ENCODE measurements at regions not wholly inside any gene's neighbourhood (a gene's known extent, or its start where the extent isn't known, plus 50 kb on each side); places are given as distances from the start of the nearest gene placed in this dataset.

DNA sequence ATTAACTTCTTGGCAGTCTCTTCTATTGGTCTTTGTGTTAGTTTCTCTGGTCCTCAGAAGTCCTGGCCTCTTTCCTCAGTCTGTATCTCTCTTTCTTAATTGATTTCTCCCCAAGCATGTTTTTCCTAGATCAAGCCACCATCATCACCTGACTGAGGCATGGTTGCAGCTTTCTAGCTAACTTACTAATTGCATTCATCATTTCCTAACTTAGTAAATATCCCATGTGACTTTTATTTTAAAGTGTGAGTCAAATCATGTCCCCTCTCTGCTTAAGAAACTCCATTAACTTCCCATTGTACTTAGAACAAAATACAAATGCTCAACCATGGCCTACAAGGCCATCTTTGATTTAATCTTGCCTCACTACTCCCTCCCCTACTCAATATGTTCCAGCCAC is 135.4 kb upstream of the FRMD4B start:
- TF ChIP-seq, protein P1, sequence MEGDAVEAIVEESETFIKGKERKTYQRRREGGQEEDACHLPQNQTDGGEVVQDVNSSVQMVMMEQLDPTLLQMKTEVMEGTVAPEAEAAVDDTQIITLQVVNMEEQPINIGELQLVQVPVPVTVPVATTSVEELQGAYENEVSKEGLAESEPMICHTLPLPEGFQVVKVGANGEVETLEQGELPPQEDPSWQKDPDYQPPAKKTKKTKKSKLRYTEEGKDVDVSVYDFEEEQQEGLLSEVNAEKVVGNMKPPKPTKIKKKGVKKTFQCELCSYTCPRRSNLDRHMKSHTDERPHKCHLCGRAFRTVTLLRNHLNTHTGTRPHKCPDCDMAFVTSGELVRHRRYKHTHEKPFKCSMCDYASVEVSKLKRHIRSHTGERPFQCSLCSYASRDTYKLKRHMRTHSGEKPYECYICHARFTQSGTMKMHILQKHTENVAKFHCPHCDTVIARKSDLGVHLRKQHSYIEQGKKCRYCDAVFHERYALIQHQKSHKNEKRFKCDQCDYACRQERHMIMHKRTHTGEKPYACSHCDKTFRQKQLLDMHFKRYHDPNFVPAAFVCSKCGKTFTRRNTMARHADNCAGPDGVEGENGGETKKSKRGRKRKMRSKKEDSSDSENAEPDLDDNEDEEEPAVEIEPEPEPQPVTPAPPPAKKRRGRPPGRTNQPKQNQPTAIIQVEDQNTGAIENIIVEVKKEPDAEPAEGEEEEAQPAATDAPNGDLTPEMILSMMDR (IDR thresholded peaks at IDR 0.05) = no peak
- TF ChIP-seq ZFX (IDR thresholded peaks at IDR 0.05; ENCODE audit: borderline replicate concordance) = no peak

Measured in 22Rv1 (cell line).